HL-60/S4 (cell line): ENCODE measurements at regions not wholly inside any gene's neighbourhood (a gene's known extent, or its start where the extent isn't known, plus 50 kb on each side); places are given as distances from the start of the nearest gene placed in this dataset.
"Not testable (repeated sequence)": the region's sequence is repeated elsewhere in the genome, so short reads cannot be mapped to it uniquely, and the experiment has no call there.

ENCODE experiments used
- in situ Hi-C: fragments of 300-500 bp; cut with MboI; formaldehyde crosslinking; loops from 2 replicates; pipeline ENCODE4 v1.14.3; 2022; ENCODE audit warnings: low sequenced_read_pairs

DNA sequence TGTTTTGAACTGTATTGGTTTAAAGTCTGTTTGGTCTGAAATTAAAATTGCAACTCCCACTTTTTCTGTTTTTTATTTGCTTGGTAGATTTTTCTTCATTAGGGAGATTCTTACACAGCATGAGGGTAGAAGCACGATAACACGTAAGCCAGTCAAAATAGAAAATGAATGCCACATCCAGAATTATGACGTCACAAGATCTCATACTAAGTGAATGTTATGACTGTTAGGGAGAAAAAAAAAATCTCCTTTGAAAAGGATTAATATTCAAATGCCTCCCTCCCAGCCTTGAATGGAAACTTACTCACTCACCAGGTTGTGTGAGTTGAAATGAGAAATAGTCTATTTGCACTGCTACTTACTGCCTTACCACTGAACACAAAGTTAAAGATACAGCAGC lies 670.8 kb downstream of the TFAP2A start:
- in situ Hi-C loops = no loop called here

DNA sequence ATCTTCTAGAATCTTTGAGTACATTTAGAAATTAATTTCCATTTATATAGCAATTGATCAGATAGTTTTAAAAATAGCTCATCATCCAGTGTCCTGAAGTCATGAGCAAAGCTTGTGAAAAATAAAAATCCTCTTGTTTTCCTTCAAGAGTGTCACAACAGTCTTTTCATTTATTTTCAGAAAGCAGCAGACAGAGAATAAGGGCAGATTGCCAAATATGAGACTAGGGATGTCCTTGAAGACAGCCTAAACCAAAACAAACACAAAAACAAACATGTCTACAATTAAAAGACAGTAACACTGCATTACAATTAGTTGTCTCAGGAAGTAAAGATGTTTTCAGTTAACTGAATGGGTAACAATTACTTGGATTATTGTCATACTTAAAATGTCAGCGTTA lies 682.8 kb downstream of the TFAP2A start:
- in situ Hi-C loops = no loop called here

DNA sequence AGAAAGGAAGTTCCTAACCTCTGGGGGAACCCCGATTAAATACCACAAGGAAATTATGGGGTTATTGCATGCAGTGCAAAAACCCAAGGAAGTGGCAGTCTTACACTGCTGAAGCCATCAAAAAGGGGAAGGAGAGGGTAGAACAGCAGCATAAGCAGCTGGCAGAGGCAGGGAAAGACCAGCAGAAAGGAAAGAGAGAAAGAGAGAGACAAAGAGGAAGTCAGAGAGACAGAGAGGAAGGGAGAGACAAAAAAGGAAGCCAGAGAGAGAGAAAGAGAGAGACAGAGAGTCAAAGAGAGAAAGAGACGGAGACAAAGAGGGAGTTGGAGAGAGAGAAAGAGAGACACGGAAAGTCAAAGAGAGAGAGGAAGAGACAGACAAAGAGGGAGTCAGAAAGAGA lies 689.1 kb downstream of the TFAP2A start:
- in situ Hi-C loops = not testable (repeated sequence)

DNA sequence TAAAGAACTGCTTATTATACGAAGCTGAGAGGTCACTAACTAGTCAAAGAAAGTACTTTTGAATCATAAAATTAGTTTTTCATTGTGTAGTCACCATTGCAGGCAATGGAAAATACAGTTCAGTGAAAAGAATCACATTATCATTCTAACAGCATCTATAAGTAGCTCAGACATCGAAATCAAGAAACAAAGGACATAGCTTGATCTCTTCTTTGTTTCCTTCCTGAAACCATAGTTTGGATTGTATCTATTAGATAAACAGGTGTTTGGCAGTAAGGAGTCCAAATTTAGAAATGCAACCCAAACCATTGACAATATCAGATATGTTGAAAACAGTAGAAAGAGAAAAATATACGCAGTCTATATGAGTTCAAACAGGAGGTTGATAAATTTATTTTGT lies 697.3 kb downstream of the TFAP2A start:
- in situ Hi-C loops = no loop called here

DNA sequence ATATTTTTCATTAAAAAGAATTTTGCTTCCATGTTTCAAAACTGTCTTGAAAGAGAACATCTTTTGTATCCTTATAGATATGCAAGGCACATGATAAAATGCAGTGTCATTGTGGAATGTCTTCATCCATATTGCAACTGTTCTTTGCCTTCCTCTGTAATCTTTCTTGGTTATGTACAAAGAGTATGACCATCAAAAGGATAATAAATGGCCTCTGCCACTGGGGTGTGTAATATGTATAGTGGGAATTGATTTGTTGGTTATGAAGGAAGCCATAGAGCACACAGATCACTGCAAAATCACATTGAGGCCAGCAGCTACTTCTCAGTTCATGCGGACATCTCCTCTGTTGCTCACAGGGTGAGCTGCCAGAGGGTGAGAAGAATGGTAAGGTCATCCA lies 703.5 kb downstream of the TFAP2A start:
- in situ Hi-C loops = no loop called here

DNA sequence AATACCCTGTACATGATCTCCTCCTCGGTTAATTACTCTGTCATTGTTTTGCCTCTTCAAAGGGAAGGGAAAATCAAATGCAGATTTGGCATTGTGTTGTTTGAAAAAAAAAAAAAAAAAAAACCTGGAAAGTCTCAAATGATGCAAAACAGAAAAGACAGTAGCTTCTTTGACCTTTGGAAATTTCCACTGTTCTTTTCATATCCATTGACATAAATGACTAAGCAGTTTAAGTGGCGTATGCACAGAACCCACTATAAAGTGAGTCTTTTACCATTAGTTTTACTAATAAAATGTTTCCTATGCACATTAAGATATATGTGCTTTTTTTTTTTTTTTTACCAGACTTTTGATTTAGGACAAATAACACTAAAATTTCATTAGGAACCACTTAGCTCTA lies 704.3 kb downstream of the TFAP2A start:
- in situ Hi-C loops = no loop called here

DNA sequence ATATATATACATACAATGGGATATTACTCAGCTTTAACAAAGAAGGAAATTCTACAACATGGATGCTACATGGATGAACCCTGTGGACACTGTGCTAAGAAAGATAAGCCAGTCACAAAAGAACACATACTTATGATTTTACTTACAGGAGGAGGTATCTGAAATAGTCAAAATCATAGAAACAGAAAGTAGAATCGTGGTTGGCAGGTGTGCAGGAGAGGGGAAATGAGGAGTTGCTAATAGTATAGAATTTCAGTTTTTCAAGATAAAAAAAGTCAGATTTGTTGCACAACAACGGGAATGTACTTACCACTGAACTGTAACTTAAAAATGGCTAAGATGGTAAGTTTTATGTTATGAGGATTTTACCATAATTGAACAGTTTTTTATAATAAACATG lies 706.3 kb downstream of the TFAP2A start:
- in situ Hi-C loops = no loop called here

DNA sequence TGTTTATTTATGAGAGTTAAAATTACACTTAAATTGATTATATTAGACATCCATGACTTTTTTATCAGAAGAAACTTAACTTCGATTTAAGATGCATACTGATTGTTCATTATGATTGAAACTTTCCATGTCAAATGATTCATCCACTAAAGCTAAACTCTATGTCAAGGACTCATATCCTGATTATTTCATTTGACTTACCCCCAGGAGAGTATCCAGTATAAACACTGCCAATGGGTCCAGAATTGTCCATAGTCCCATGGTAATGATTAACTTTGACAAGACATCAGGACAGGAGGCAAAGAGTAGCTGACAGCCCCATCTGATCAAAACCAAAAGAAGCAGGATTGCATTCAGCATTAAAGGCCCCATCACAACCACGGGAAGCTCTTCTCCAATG lies 709.9 kb downstream of the TFAP2A start:
- in situ Hi-C loops = no loop called here

DNA sequence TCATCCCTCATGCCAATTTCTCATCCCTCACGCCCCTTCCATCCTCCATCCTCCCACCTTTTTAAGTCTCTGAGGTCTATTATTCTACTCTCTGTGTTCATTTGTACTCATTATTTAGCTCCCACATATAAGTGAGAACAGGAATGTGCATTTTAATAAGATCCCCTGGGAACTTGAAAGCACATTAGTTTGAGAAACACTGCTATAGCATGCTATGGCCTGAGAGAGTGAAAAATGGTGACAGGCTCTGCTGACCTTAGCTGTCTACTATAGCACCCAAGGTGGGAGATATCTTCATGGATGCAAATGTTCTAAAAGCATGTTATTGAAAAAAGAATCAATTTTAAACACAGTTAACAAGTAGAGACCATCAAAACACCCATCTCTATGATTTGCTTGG lies 712.0 kb downstream of the TFAP2A start:
- in situ Hi-C loops = no loop called here

DNA sequence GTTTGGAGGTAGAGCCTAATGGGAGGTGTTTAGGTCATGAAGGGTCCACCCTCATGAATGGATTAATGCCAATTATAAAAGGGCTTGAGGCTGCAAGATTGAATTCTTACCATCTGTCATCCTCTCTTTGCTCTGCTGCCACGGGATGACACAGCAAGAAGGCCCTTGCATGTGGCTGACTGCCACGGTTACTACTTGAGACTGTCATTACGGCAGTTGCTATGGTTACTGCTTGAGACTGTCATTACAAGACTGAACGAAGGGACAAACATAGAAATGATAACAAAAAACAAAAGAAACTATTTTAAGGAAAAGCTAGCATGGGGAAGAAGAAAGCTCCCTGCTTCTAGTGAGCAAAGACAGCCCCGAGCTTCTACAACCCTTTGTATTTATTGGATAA lies 715.0 kb downstream of the TFAP2A start:
- in situ Hi-C loops = no loop called here

DNA sequence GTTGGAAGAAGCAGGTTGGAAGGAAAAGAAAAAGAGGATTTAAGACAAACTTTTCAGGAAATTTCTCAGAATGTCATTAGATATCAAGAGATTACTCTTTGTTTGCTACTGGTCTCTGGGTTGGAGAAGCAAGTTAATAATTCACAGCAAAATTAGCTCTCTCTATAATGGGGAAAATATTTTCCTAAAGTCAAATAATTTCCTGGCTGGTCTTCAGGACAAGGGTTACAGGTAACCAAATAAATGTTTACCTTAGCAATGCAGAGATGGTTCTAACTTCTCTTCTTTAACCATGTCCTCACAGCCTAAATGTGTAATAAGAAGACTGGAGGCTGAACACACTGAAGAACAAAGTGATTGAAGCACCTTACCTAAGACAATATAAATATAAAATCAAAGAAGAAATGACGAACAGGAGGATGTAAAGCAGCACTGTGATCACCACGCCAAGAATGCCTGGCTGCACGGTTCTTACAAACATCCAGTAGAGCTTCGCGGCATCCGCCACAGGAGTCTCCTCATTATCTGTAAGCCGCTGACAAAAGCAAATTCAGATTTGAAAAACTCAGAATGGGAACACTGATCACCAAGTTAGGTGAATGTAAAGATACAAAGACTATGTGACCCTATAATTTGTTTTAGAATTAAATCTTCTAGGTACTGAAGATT lies 717.5 kb downstream of the TFAP2A start:
- in situ Hi-C loops = no loop called here

DNA sequence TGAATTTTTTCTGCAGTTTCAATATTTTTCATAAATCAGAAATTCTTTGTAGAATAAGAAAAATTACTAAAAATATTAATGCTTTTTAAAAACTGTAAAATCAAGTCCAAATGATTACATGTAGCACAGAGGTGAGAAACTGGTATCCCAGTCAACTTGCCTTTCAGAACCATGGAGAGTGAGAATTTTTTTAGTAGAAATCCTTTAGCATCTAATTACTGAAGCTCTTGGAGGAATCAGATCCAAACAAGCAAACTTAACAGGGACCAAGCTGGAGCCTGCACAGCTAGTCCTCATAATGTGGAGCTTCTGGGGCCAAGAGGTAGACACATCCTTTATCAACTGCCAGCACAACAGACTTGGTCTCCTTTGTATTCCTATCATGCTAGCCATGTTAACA lies 724.5 kb downstream of the TFAP2A start:
- in situ Hi-C loops = no loop called here

DNA sequence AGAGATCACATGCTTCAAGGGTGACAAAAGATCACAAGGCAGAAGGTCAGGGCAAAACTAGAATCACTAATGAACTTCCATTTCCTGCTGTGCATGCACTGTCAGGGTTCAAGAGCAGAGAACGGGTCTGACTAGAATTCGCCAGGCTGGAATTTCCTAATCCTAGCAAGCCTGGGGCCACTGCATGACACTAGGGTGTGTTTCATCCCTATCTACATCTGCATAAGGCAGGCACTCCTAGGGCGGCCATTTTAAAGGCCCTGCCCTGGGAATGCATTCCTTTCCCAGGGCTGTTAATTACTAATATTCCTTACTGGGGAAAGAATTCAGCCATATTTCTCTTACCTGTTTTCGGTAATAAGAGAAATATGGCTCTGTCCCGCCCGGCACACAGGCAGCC lies 734.1 kb downstream of the TFAP2A start:
- in situ Hi-C loops = not testable (repeated sequence)

DNA sequence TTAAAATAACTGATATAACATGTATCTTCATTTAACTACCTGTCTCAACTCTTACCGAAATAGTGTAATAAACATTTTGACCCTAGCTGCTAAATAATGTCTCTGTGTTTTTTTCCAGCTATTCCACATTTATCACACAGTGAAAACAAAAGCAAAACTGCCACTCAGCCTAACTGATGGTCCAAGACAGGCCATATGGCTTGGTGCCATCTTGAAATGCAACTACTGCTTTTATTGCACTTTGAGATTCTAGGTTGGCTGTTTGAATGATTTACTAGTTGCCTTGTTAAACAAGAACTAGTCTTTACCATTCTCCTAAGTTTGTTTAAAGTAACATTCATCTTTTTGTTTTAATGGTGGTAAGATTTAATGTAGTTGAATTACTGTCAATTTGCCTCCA lies 739.8 kb downstream of the TFAP2A start:
- in situ Hi-C loops = no loop called here

DNA sequence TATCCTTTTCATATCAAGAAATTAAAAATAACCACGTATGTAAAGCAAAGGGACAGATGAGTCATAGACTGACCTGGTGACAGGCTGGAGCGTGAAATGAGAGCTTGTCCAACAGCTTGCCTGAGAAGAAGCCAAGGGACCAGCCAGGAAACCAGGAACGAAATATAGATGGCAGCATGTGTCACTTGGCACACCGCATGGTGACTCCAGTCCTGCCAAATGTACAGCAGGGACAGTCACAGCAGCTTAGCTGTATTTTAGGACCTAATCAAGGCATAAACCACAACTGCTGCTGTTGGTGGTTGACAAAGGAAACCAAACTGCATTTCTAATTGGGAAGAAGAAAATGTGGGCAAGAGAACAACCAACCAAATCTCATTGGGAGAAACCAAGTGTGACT lies 755.0 kb downstream of the TFAP2A start:
- in situ Hi-C loops = no loop called here

DNA sequence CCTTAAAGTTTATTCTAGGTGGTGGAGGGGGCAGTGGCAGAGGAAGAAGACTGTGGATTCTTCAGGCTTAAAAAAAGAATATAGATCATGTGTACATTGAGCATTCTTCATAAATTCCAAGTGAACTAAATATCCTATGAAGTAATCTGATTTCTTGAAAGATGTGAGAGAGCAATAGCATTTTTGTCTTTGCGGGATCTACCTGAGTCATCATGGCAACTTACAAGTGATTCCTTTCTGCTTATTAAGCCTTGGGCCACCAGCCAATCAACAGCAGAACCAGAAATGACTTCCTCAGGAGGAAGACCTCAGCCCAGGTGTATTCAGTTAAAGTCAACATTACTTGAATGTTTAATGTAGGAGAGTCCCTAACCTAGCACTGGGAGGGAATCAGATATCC lies 756.9 kb downstream of the TFAP2A start:
- in situ Hi-C loops = no loop called here

DNA sequence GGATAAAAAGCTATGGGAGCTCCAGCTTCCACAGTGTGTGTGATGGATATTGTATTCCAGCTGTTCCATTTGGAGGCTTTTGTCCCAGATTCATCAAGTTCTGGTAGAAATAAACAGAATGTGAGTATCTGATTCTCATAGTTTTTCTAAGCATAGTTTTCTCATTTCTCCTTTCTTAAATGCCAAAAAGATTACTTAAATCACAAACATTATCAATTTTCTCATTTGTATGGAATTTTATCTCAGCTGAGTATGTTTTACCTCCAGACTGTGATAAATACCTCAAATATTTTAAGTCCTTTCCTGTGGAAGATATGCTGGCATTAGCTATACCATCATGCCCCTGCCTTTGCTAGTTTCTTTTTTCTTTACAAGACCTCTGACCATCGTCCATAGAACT lies 767.3 kb downstream of the TFAP2A start:
- in situ Hi-C loops = no loop called here

DNA sequence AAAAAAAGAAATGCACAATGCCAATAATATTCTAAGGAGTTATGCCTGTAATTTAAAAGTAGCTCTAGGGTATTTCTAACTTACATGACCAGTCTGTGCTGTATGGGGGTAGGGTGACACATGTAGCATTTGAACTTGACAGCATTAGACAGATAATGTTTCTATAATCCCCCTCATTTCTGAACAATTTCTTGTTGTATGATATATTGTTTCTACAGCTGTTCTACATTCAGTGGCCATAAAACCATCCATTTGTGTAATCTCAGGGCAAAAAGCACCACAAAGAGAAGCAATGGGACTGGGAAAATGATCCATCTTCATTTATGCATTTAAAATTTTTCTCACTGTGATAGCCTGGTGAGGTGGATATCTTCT lies 767.8 kb downstream of the TFAP2A start:
- in situ Hi-C loops = no loop called here

DNA sequence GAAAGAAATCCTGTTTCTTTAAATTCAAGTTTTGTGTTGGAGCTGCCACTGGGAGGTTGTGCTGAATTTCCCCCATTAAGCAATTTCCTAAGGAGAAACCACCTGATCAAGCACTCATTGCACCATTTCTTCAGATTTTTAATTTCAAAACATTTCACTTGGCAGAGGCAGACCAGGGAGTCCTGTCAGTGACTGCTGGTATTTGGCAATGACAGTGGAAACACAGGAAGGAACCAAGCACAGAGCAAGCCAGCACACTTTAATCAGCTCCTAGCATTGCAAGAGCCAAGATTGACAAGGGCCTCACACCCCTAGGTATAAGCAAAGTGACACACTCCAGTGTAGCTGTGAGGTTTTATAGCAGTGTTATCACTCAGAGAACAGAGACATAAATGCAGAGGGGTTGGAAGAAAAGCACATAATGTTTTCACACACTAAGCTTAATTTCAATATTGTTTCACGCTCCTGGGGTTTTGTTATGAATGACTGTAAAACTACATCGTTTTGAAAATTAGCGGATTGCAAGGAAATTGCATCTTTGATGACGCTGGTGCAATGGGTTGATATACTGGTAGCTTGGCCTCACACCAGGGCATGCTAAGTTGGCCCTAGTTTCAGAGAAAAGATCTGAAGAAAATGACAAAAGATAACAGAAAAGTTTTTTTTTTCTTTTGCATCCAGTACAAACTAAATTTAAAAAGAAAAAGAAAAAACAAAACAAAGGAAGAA lies 768.4 kb downstream of the TFAP2A start:
- in situ Hi-C loops = no loop called here

DNA sequence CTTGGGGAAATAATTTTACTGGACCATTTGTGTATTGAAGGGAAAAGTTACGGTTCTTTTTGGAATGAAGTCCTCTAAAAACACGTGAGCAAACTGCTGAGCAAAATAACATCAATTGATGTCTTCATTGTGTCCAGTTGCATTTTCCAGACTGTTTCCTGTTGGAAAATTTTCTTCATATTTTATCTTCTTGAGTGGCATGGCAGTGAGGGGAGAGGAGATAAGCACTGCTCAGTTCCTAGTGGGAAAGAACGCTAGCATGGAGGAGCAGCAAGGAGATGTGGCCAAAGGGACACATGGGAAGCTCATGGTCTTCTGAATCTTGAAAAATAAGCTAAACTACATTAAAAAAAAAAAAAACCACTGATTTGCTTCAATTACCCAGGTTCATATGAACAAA lies 776.0 kb downstream of the TFAP2A start:
- in situ Hi-C loops = no loop called here

DNA sequence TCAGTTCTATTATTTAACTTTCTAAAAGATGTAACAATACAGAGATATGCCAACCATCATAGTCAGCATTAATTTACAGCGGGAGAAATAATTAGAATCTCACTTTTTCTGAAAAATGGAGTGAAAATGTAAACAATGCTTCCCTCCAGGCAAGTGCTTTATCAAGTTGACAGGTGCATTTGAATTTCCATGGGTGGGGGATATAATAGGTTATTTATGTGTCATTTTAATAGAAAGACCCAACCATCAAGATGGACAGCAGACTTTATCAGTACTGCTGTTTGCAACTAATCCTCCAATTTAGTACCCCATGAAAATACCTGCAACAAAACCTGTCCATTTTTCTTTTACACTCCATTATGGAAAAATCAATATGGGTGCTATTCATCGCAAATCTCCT lies 780.1 kb downstream of the TFAP2A start:
- in situ Hi-C loops = no loop called here

DNA sequence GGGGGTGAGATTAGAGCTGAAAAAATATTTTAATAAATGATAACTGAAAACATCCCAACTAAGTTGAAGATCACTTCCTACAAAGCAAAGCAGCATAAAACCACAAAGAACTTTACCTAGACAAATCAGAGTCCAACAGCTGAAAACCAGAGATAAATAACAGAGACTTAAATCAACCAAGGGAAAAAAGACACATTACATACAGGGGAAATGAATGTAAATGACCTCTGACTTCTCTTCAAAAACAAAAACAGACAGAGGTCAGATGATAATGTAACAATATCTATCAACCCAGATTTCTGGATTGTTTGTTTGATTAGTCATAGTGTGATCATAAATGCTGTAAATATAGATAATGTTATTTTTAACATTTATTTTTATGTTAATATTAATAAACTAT lies 782.8 kb downstream of the TFAP2A start:
- in situ Hi-C loops = no loop called here

DNA sequence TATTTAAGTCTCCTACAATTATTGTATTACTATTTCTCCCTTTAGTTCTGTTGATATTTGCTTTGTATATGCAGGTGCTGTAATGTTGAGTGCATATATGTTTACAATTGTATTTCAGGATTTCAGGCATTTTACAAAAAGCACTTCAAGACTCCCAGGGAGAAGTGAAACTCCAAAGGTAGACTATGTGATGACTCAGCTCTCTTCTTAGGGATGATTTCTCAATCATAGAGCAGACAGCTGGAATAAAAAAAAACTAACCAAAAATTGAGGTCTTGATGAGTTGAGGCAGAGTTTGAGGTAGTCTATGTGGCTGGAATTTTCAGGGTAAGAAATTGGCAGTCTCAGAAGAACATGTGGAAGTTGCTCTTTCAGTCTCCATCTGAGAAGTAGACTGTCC lies 786.1 kb downstream of the TFAP2A start:
- in situ Hi-C loops = no loop called here
